Fibroblast of gingiva (primary cell): ENCODE measurements at regions not wholly inside any gene's neighbourhood (a gene's known extent, or its start where the extent isn't known, plus 50 kb on each side); places are given as distances from the start of the nearest gene placed in this dataset.
"Not testable (repeated sequence)": the region's sequence is repeated elsewhere in the genome, so short reads cannot be mapped to it uniquely, and the experiment has no call there.

Experiments used
- DNase-seq: peaks from one replicate; pipeline ENCODE4 v3.0.0-alpha.2; 2011; ENCODE audit warnings: low read depth

GRCh38 chr10:10032991-10033390, 984.7 kb upstream of the CELF2 start:
- DNase-seq: no peak

GRCh38 chr10:10038348-10038747, 979.3 kb upstream of the CELF2 start:
- DNase-seq: no peak

GRCh38 chr10:10039595-10039994, 978.1 kb upstream of the CELF2 start:
- no peak for DNase-seq

GRCh38 chr10:10043083-10043482, 974.6 kb upstream of the CELF2 start:
- DNase-seq: no peak

- no peak for DNase-seq
Observed at GRCh38 chr10:10044922-10045764, 972.5 kb upstream of the CELF2 start.

- no peak for DNase-seq
Observed at GRCh38 chr10:10045765-10046028, 972.0 kb upstream of the CELF2 start.

- no peak for DNase-seq
Observed at GRCh38 chr10:10047426-10047825, 970.2 kb upstream of the CELF2 start.

- no peak for DNase-seq
Observed at GRCh38 chr10:10053051-10053450, 964.6 kb upstream of the CELF2 start.

GRCh38 chr10:10054466-10054865, 963.2 kb upstream of the CELF2 start:
- no peak for DNase-seq

- no peak for DNase-seq
Observed at GRCh38 chr10:10055656-10056442, 961.8 kb upstream of the CELF2 start.

GRCh38 chr10:10056961-10057360, 960.7 kb upstream of the CELF2 start:
- no peak for DNase-seq

- no peak for DNase-seq
Observed at GRCh38 chr10:10067644-10068043, 950.0 kb upstream of the CELF2 start.

GRCh38 chr10:10074847-10075246, 942.8 kb upstream of the CELF2 start:
- DNase-seq: not testable (repeated sequence)

- DNase-seq: no peak
Observed at GRCh38 chr10:10078446-10078845, 939.2 kb upstream of the CELF2 start.

- DNase-seq: peak; percentile 34
Observed at GRCh38 chr10:10092581-10092980, 925.1 kb upstream of the CELF2 start.

GRCh38 chr10:10093021-10093420, 924.7 kb upstream of the CELF2 start:
- DNase-seq: no peak

- DNase-seq: peak; percentile 4
Observed at GRCh38 chr10:10094691-10095090, 923.0 kb upstream of the CELF2 start.

GRCh38 chr10:10096296-10096695, 921.4 kb upstream of the CELF2 start:
- DNase-seq: no peak

GRCh38 chr10:10096898-10097297, 920.8 kb upstream of the CELF2 start:
- DNase-seq: no peak

GRCh38 chr10:10101106-10101505, 916.6 kb upstream of the CELF2 start:
- DNase-seq: no peak

GRCh38 chr10:10110844-10111490, 906.7 kb upstream of the CELF2 start:
- no peak for DNase-seq

- DNase-seq: no peak
Observed at GRCh38 chr10:10118131-10118530, 899.5 kb upstream of the CELF2 start.

- DNase-seq: no peak
Observed at GRCh38 chr10:10120671-10121070, 897.0 kb upstream of the CELF2 start.
